HG02571 (cell line): ENCODE measurements at regions not wholly inside any gene's neighbourhood (a gene's known extent, or its start where the extent isn't known, plus 50 kb on each side); places are given as distances from the start of the nearest gene placed in this dataset.
"Not testable (repeated sequence)": the region's sequence is repeated elsewhere in the genome, so short reads cannot be mapped to it uniquely, and the experiment has no call there.

Source experiments
- ATAC-seq: cut with Tn5 transposase; IDR thresholded peaks from one replicate; pipeline ENCODE4 v1.9.1; 2021; ENCODE audit warnings: mild to moderate bottlenecking, moderate library complexity; ENCODE audit not compliant: unreplicated experiment

DNA sequence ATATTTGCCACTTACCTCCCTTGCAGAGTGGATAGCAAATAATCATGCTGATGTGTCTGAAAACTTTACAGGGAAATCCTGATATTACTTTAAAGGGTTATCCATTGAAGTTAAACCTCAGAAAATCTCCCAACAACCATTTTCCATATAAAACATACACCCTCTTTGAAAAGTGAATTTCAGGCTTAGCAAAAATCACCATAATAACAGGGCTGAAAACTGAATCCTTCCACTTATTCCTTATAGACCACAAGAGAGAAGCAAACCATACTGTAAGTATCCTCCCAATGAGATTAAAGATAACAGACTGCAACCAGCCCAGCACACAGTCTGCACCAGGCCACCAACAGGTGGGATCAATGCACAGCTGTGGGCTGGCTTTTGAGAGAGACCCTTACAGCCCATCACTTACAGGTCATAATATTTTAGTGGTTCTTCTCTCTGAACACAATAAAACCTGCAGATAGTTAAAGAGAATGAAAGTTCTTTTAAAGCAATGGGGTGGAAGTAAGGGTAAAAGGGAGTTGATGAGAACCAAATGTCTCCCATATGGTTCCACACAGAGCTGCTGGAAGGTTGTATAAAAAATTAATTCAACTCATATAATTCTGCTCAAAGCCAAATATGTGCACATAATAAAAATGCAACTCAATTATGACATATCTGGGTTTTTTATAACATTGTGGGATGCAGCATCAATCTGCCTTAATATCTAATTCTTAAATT lies 376.2 kb upstream of the GRAMD2B start:
- ATAC-seq = no peak

DNA sequence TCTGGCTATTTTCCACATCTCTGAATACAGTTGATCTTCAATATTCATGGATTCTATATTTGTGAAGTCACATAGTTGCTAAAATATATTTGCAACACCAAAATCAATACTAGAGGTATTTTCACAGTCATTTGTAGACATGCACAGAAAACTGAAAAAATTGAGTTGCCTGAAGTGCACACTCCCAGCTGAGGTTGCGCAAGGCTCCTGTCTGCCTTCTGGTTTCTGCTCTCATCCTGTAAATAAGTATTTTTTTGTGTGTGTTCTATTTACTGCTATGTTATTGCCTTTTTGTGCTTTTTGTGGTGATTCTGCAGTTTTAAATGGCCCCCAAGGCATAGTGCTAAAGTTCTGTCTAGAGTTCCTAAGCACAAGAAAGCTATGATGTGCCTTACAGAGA lies 371.1 kb upstream of the GRAMD2B start:
- no peak for ATAC-seq

DNA sequence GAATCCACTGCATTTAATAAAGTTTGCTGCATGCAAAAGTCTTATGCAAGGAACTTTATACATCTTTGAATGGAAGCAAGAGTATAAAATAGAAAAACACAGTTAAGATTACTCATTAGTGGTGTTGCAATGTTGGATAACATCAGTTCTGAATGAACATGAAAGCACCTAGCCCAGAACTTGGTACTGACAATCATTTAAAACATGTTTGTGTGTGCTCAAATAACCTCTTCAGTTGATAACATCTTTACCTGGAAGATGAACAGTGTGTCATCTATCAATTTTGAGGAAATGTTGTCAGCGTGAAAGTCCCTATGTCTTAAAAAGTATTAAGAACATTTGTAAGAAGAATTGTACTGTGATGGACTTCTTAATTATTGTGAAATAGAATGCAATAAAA lies 370.4 kb upstream of the GRAMD2B start:
- ATAC-seq = no peak

DNA sequence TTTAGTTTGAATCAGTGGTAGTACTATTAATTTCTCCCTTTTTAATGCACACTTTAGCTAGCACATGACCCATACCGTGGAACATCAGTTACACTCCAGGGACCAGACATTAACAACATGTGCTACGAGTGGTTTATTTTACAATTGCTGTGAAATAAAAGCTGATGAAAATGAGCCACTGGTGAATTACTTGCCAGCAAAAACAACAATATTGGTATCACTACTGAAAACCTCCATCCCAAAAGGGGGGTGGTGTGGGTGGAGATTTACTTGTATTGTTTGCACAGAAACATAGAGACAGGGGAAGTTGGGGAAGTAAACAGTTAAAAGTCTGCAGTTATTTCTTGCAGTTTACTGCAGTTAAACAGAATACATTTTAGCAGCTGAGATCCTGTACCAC lies 369.6 kb upstream of the GRAMD2B start:
- ATAC-seq = no peak

DNA sequence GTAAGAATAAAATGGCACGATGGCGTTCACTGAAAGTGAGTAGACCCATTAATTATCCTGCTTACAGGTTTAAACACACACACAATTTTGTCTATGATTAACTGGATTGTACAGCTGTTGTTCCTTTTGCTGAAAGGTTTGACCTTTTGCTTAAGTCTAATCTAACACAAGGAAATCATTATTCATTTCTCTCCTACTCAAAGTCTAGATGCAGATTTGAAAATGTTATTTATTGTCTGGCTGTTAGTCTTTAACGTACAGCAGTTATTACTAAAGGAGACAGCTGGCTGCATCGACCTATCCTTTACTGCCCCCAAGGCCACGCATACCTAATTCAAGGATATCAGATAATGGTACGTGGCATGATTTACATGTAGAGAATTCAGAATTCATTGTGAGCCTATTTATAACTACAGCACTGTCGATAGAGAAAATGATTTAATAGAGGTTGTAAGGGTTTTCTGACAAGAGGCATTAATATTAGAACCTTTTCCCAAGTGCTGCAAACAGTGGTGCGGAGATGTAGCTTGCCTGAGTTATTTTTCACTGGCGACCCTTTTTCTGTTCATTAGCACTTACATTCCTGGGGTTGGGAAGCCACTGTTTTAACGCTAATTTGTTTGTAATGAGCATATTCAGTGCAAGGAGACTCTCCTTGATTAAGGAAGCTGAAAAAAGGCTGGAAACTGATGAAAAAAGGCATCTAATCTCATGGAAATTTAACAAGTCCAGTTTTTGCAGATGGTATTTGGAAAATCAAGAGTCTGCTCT lies 368.4 kb upstream of the GRAMD2B start:
- no peak for ATAC-seq

DNA sequence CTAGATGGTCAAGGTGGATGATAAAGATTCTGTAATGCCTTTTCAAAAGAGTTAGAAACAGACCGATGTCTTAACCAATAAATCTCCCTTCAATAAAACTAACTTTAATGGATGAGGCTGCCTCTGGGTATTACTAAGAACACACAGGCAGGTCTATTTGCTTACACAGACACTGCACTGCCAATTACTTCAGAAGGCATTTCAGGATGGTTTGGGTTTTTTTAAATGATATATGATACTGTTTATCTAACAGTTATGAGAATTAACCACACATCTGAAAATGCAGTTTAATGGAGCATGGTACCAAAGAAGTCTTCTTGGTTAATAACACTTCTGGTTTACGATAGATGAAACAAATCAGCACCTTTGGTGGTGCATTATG lies 367.9 kb upstream of the GRAMD2B start:
- no peak for ATAC-seq

DNA sequence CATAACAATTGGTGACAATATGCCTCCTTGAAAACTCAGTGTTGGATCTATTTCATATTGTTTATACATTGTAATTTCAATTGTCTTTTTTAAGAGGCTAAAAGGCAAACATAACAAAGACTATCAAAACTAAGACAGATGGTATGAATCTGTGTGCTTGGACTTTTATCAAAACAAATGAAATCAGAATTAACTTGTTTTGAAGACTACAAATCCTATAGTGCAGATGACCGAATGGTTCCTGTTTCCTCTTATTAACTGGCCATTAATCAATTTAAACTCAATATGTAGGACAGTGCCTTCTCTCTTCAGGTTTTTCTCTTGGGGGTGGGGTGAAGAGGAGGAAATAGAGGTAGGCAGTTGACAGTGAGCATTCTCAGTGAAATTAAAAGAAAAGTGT lies 366.9 kb upstream of the GRAMD2B start:
- ATAC-seq = no peak

DNA sequence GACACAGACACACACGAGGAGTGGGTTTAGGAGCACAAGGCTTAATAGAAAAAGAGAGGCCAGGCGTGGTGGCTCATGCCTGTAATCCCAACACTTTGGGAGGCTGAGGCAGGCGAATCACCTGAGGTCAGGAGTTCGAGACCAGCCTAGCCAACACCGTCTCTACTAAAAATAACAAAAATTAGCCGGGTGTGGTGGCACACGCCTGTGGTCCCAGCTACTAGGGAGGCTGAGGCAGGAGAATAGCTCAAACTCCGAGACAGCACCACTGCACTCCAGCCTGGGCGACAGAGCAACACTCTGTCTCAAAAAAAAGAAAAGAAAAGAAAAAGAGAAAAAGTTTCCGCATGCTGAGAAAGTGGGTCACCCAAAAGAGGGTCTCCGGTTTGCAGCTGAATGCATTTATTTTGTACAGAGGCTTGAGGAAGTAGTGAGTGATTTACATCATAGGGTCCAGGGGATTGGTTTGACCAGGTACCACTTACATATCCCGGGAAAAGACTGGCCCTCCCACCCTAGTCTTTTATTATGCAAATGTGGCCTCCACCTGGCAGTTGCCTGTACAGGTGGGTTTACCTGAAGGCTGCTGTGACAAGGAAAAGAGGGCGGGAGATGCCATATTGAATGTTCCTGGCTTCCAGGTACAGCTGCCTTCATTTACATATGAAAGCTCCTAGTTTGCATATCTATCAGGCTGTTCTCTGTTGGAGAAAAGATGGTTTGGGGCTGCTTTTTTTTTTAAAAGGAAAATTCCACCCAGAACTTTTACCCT lies 366.2 kb upstream of the GRAMD2B start:
- no peak for ATAC-seq

DNA sequence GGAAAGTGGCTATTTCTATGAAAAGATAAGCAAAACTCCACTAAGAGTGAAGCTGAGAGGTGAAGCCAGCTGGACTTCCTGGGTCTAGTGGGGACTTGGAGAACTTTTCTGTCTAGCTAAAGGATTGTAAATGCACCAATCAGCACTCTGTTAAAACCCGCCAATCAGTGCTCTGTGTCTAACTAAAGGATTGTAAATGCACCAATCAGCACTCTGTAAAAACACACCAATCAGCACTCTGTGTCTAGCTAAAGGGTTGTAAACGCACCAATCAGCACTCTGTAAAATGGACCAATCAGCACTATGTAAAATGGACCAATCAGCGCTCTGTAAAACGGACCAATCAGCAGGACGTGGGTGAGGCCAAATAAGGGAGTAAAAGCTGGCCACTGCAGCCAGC lies 364.8 kb upstream of the GRAMD2B start:
- ATAC-seq = not testable (repeated sequence)

DNA sequence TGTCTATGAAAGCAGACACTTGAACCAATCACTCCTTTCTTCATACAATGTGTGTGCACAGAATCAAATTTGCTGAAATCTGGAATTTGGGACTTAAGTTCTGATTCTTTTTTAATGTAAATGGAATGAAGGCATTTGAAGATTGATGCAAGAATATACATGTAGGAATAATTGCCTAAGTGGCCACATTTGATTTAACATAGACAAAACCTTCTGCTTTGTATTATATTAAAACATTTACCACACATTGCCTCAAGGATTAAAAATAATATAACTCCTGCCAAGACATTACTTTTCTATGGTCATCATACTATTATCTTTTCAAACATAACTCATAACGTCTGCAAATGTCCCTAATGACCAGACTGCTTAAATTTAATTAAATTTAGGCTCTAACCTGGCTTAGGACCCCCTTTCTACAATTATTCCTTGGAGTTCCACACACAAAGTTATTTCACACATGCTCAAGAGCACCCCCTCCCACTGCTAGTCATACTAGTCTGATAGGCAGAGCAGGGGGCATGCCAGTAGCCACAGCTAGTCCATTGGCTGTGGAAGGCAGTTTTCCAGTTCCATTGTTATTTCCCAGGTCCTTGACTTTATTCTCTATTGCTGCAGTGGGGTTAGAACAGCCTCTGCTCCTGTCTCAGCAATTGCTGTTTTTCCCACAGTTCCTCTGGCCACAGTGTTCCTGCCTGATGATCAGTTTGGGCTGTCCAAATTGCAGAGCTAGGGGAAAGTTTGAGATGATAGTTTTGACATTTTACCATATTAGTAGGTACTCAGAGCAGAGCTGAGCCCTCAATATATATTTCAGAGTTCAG lies 360.6 kb upstream of the GRAMD2B start:
- no peak for ATAC-seq

DNA sequence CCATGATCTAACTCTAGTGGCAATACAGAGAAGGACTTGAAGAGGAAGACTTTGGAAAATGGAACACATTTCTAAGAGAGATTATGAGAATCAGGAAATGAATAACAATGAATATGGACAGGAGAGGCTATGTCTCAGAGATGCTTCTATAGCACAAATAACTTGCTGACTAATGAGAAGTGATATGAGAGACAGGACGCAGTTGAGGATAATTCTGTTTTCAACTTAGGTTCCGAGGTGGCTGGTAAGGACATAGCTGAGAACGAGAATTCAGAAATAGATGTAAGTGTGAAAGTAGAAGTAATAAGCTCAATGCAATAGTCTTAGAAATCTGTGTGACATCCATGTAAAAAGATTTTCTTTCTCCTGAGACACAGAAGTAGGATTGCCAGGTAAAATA lies 358.1 kb upstream of the GRAMD2B start:
- no peak for ATAC-seq

DNA sequence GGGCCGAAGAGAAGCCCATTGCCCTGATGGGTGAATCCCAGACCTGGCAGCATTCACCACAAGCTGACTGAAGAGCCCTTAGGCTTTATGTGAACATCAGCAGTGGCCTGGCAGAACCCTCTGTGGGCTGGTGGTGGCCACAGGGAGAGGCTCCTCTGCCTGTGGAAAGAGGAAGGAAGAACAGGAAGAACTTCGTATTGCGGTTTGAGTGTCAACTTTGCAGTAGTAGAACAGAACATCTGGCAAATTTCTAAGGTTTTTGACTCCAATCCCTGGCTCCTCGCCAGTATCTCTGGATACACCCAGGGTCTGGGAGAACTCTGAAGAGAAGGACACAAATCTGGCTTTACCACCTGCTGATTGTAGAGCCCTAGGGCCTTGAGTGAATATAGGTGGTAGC lies 356.4 kb upstream of the GRAMD2B start:
- no peak for ATAC-seq

DNA sequence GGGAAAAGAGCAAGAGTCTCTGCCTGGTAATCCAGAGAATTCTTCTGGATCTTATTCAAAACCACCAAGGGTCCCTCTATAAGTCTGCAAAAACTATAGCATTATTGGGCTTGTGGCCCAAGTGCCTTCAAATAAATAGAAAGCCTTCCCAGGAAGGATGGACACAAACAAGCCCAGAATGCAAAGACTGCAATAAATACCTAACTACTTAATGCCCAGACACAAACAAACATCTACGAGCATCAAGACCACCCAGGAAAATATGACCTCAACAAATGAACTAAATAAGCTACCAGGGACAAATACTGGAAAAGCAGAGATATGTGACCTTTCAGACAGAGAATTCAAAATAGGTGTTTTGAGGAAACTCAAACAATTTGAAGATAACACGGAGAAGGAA lies 355.8 kb upstream of the GRAMD2B start:
- ATAC-seq = no peak

DNA sequence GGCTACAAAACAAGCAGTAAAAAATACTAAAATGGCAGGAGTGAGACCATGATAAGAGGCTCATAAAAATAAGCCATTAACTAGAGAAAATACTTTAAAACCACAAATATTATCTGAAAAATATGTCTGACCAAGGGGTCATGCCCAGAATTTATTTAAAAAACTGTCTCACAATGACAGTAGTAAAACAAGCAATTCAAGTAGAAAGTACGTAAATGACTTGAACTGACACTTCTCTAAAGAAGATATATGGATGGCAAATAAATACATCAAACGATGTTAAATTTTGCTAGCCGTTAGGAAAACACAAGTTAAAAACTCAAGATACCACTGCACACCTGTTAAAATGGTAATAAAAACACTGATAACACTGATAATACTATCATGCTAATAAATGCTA lies 353.9 kb upstream of the GRAMD2B start:
- no peak for ATAC-seq

DNA sequence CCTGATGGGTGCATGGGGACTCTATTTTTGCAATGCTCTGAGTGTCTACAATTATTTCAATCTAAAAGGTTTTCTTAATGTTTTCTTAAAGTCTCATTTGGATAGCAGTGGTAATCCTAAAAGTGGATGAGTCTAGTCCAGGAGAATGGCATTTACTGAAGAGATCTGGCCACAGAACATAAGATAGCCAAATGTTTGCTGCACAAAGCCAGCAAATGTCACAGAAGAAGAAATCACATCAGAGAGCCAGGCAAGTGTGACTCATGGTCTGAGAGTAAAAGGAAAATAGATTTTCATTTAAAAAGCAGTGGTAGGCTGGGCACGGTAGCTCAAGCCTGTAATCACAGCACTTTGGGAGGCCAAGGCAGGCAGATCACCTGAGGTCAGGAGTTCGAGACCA lies 352.7 kb upstream of the GRAMD2B start:
- no peak for ATAC-seq

DNA sequence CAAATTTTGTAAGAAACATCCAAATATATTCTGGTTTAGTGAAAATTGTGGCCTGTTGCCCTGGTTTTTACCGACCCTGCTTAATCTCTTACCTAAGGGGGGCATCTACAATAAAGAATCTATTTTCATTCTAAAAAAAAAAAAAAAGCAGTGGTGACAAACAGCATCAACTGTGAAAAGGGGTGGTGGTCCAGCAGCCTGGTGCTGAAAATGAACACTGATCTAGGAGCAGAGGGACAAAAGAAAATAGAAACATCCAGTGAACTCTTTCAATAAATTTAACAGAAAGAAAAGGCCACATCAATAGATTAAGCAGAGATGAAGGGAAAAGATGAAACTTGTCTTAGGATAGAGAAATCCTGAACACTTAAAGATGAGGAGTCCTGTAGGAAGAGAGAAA lies 348.7 kb upstream of the GRAMD2B start:
- no peak for ATAC-seq

DNA sequence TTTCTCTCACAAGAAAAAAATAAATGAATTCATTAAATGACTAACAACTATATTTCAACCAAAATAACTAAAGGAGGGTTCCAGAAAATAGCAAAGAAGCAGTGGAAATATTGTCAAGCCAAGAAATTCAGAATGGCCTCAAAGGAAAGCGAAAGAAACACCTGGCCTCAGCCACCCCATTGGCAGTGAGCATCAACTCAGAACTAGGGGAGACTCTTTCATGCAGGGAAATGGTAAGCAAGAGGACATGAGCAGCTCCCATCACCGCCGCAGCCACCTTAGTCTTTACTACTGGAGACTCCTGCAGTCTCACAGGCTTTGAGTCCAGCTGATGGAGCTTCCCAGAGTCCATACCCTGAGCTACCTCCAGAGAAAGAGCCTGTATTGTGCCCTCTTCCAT lies 343.9 kb upstream of the GRAMD2B start:
- no peak for ATAC-seq

DNA sequence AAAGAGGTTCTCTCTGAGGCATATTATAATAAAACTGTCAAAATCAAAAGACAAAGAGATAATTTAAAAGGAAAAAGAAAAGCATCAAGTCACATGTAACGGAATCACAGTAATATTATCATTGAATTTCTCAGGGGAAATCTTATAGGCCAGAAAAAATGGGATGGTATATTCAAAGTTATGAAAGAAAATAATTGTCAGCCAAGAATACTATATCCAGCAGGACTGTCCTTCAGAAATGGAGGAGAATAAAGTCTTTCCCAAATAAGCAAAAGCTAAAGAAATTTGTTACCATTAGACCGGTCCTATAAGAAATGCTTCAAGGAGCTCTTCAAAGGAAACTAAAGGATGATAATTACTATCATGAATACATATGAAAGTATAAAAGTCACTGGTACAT lies 342.0 kb upstream of the GRAMD2B start:
- no peak for ATAC-seq

DNA sequence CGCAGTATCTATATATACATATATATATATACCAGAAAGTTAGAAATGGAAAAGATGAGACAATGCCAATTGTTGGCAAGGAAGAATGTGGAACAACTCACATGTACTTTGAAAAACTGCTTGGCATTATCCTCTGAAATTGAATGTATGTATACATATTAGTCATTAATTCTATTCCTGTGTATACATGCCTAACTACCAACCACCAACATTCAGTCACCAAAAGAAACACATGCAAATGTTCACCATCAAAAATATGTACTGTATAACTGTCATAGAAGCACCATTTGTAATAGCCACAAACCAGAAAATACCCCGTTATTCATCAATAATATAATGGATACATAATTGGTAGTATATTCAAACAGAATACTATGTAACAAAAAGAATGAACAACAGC lies 330.2 kb upstream of the GRAMD2B start:
- no peak for ATAC-seq

DNA sequence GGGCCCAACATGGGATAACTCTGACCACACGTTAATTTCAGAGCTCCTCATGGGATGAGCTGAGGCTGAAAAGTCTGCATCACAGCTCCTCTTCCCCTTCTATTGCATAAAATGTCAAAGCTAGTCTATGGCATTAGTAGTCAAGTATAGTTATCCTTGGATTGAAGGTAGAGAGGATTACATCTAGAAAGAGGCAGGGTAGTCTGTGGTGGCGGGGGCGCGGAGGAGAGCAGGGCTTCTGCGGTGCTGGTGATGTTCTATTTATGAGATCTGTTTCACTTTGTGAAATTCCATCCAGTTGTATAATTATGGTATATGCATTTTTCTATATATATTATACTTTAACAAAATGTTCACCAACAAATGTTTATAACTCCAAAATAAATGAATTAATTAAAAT lies 329.5 kb upstream of the GRAMD2B start:
- ATAC-seq = no peak

DNA sequence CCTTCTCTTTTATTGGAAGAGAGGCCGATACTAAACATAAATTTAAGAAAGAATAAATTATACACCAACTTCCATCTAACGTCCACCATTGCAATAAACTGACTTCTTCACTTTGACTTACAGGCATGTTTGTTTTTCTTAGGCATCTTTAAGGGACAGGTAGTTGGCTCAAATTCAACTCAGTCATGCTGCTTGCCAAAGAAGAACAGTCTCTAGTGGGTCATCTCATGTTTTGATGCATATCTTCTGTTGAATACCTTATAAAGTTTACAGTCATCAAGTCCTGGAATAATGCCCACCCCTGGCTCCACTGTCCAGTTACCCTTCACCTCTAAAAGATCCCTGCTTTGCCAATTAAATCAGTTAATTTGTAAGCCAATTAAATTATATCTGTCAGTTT lies 328.2 kb upstream of the GRAMD2B start:
- no peak for ATAC-seq
